ENCODE measurements at regions not wholly inside any gene's neighbourhood (a gene's known extent, or its start where the extent isn't known, plus 50 kb on each side); places are given as distances from the start of the nearest gene placed in this dataset.

DNA sequence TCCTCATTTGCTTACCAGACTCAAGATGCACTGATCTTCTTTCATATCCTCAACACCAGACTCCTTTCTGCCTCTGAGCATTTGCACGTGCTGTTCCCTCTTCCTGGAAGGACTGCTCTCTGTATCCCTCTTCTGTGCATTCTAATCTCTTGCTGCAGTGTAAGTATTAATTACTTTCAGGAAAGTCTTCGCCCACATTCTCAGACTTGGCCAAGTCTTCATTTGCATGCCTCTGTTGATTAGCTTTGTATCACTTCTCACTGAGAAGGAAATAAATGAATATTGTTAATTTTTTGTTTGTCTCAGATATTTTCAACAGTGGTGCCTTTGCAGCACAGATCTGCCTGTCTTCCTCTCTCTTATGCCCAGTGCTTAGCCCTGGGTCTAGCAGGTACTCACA, 50.3 kb upstream of the RAB3GAP2 start:
- in situ Hi-C loops (cut with HindIII; ENCODE audit: low sequenced_read_pairs), result no loop called here
